Keratinocyte (primary cell): ENCODE measurements at regions not wholly inside any gene's neighbourhood (a gene's known extent, or its start where the extent isn't known, plus 50 kb on each side); places are given as distances from the start of the nearest gene placed in this dataset.

Experiments
- DNase-seq: peaks from one replicate; pipeline ENCODE4 v3.0.0-alpha.2; 2011; ENCODE audit warnings: low read depth, missing footprints, low spot score
- FAIRE-seq: peaks from 2 replicates; lab custom pipeline; 2011; peaks lifted over from hg19 to GRCh38; lab: Jason Lieb, UNC
- H2AFZ ChIP-seq: 2 replicates; pipeline ENCODE4 v1.6.0; 2012; ENCODE audit warnings: low read length, control low read depth, inconsistent platforms; ENCODE audit not compliant: control insufficient read depth
- H3K27ac ChIP-seq: 2 replicates; pipeline ENCODE4 v1.5.1; 2011; ENCODE audit warnings: low read length; ENCODE audit not compliant: control insufficient read depth, insufficient read depth
- H3K27me3 ChIP-seq: 3 replicates; pipeline ENCODE4 v1.6.0; 2011; ENCODE audit warnings: low read length; ENCODE audit not compliant: control insufficient read depth, insufficient read depth; ENCODE audit errors: extremely low read depth
- H3K36me3 ChIP-seq, 2 experiments: 2 replicates in 1 of 2; 3 replicates in 1 of 2; pipeline ENCODE4 v1.5.1; 2011; ENCODE audit warnings: low read length in 2 of 2, mild to moderate bottlenecking in 1 of 2; ENCODE audit not compliant: control insufficient read depth in 2 of 2, insufficient read depth in 2 of 2; ENCODE audit errors: extremely low read depth in 1 of 2
- H3K4me1 ChIP-seq: 3 replicates; pipeline ENCODE4 v1.5.1; 2011; ENCODE audit warnings: low read length; ENCODE audit not compliant: control insufficient read depth, insufficient read depth; ENCODE audit errors: extremely low read depth
- H3K4me2 ChIP-seq: 3 replicates; pipeline ENCODE4 v1.6.0; 2011; ENCODE audit warnings: low read depth, low read length; ENCODE audit not compliant: control insufficient read depth, insufficient read depth; ENCODE audit errors: extremely low read depth
- H3K4me3 ChIP-seq, 3 experiments: fragments of 200-600 bp in 1 of 3; sonication (generic) in 1 of 3; 2 replicates in 2 of 3; 3 replicates in 1 of 3; pipeline ENCODE4 v1.5.1; 2011 to 2016; ENCODE audit warnings: low read length in 3 of 3, mild to moderate bottlenecking in 3 of 3, control low read depth in 2 of 3, inconsistent platforms in 1 of 3, low read depth in 1 of 3, mixed read lengths in 1 of 3, mixed run types in 1 of 3, moderate library complexity in 1 of 3; ENCODE audit not compliant: control insufficient read depth in 2 of 3, insufficient read depth in 2 of 3; ENCODE audit errors: extremely low read depth in 1 of 3
- H3K79me2 ChIP-seq: 2 replicates; pipeline ENCODE4 v1.6.0; 2012; ENCODE audit warnings: low read length; ENCODE audit not compliant: control insufficient read depth, insufficient read depth
- H3K9ac ChIP-seq: 3 replicates; pipeline ENCODE4 v1.6.0; 2011; ENCODE audit warnings: low read length; ENCODE audit not compliant: control insufficient read depth, insufficient read depth; ENCODE audit errors: extremely low read depth
- H3K9me1 ChIP-seq: 3 replicates; pipeline ENCODE4 v1.6.0; 2011; ENCODE audit warnings: low read length; ENCODE audit not compliant: control insufficient read depth, insufficient read depth; ENCODE audit errors: extremely low read depth
- H3K9me3 ChIP-seq: 2 replicates; pipeline ENCODE4 v1.5.1; 2012; ENCODE audit warnings: low read depth, low read length; ENCODE audit not compliant: control insufficient read depth
- H4K20me1 ChIP-seq: 3 replicates; pipeline ENCODE4 v1.6.0; 2011; ENCODE audit warnings: low read length; ENCODE audit not compliant: control insufficient read depth, insufficient read depth; ENCODE audit errors: extremely low read depth
- CTCF ChIP-seq, 3 experiments: IDR thresholded peaks in 1 of 3; conservative IDR thresholded peaks in 1 of 3; optimal IDR thresholded peaks in 1 of 3; 2 replicates in 2 of 3; 3 replicates in 1 of 3; pipeline versions ENCODE3 to v1.5.1; 2011; ENCODE audit warnings: low read length in 3 of 3, mild to moderate bottlenecking in 3 of 3, moderate library complexity in 2 of 3, control low read depth in 1 of 3, inconsistent platforms in 1 of 3; ENCODE audit not compliant: insufficient read depth in 2 of 3; ENCODE audit errors: extremely low read depth in 1 of 3
- EZH2 ChIP-seq: IDR thresholded peaks from one replicate; pipeline ENCODE4 v1.6.1; 2012; ENCODE audit warnings: inconsistent platforms, mild to moderate bottlenecking, low read length, moderate library complexity
- dilution Hi-C: fragments of 300-500 bp; cut with MboI; formaldehyde crosslinking; loops from one replicate; pipeline ENCODE4 v1.7.0; 2020; ENCODE audit warnings: low sequenced_read_pairs; ENCODE audit not compliant: extremely low pct_ligation_motif_present

- Histone ChIP-seq H3K4me3 (no peak overlapping the region), H3K9ac (no peak overlapping the region), H2AFZ (no peak overlapping the region), H3K27me3 (peaks cover 3% of the 10 kb centered on the region), H3K9me3 (no peaks in the 10 kb centered on the region), H4K20me1 (no peaks in the 10 kb centered on the region), H3K27ac (no peak overlapping the region), H3K9me1 (no peaks in the 10 kb centered on the region), H3K4me2 (no peak overlapping the region), H3K79me2 (no peaks in the 10 kb centered on the region), H3K36me3 (no peaks in the 10 kb centered on the region), H3K4me1 (no peaks in the 10 kb centered on the region)
- TF ChIP-seq EZH2 = no peak
- no peak for TF ChIP-seq CTCF (optimal IDR thresholded peaks at IDR 0.05 in 1 of 3, IDR thresholded peaks at IDR 0.05 in 1 of 3, conservative IDR thresholded peaks at IDR 0.05 in 1 of 3; ENCODE audit: extremely low read depth in 1 of 3, insufficient read depth in 2 of 3, low read length in 3 of 3)
- dilution Hi-C loops = no loop called here
- no peak for FAIRE-seq
- DNase-seq = no peak
These were observed 180.8 kb upstream of the CACNA2D1 start for GRCh38 chr7:82624337-82624736.

GRCh38 chr7:82623812-82624211 lies 180.2 kb upstream of the CACNA2D1 start:
- Histone ChIP-seq H3K4me1 (no peaks in the 10 kb centered on the region), H3K9me3 (no peaks in the 10 kb centered on the region), H3K9ac (no peak overlapping the region), H3K4me3 (no peak overlapping the region), H3K9me1 (no peaks in the 10 kb centered on the region), H3K27me3 (peaks cover 3% of the 10 kb centered on the region), H3K27ac (no peak overlapping the region), H2AFZ (no peak overlapping the region), H3K79me2 (no peaks in the 10 kb centered on the region), H3K4me2 (no peak overlapping the region), H3K36me3 (no peaks in the 10 kb centered on the region), H4K20me1 (no peaks in the 10 kb centered on the region)
- no peak for DNase-seq
- TF ChIP-seq CTCF (optimal IDR thresholded peaks at IDR 0.05 in 1 of 3, IDR thresholded peaks at IDR 0.05 in 1 of 3, conservative IDR thresholded peaks at IDR 0.05 in 1 of 3; ENCODE audit: extremely low read depth in 1 of 3, insufficient read depth in 2 of 3, low read length in 3 of 3) (no peak), EZH2 (no peak)
- dilution Hi-C loops = no loop called here
- FAIRE-seq = no peak
